ENCODE measurements at regions not wholly inside any gene's neighbourhood (a gene's known extent, or its start where the extent isn't known, plus 50 kb on each side); places are given as distances from the start of the nearest gene placed in this dataset.

- TF ChIP-seq POLR2A (IDR thresholded peaks at IDR 0.05) (no peak), POLR2AphosphoS5 (IDR thresholded peaks at IDR 0.05) (no peak), CTCF (IDR thresholded peaks at IDR 0.05) (no peak)
- H3K4me3 ChIP-seq, result no peak overlapping the region
- H3K4me1 ChIP-seq, result no peaks in the 10 kb centered on the region
- H3K36me3 ChIP-seq, result no peaks in the 10 kb centered on the region
- DNase-seq (ENCODE audit: low spot score in 2 of 2), result no peak
- H3K9me3 ChIP-seq, result no peaks in the 10 kb centered on the region
- intact Hi-C loops (cut with DNase I; ENCODE audit: low total_unique reads), result no loop called here
- no peaks in the 10 kb centered on the region for H3K27me3 ChIP-seq
- H3K27ac ChIP-seq, result no peak overlapping the region
Measured at GRCh38 chr2:48851161-48851560, 95.6 kb upstream of the LHCGR start.

DNA sequence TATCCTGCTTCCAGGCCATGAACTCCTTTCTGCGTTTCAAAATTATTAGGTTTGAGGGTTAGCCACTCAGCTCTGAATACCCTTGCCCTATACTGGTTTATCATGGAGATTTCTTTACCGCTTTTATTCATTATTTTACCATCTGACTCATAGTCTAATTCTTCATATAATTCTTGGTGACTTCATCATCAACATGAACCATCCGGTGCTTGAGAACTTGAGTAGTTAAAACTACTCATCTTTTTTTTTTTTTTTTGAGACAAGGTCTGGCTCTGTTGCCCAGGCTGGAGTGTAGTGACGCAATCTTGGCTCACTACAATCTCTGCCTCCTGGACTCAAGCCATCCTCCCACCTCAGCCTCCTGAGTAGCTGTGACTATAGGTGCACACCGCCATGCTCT, 94.2 kb upstream of the LHCGR start:
- Histone ChIP-seq H3K9me3 (no peaks in the 10 kb centered on the region), H3K4me1 (no peaks in the 10 kb centered on the region), H3K27ac (no peak overlapping the region), H3K4me3 (no peak overlapping the region), H3K36me3 (no peaks in the 10 kb centered on the region), H3K27me3 (no peaks in the 10 kb centered on the region)
- TF ChIP-seq POLR2AphosphoS5 (IDR thresholded peaks at IDR 0.05) (no peak), CTCF (IDR thresholded peaks at IDR 0.05) (no peak), POLR2A (IDR thresholded peaks at IDR 0.05) (no peak)
- intact Hi-C loops (cut with DNase I; ENCODE audit: low total_unique reads), result no loop called here
- DNase-seq (ENCODE audit: low spot score in 2 of 2), result no peak

DNA sequence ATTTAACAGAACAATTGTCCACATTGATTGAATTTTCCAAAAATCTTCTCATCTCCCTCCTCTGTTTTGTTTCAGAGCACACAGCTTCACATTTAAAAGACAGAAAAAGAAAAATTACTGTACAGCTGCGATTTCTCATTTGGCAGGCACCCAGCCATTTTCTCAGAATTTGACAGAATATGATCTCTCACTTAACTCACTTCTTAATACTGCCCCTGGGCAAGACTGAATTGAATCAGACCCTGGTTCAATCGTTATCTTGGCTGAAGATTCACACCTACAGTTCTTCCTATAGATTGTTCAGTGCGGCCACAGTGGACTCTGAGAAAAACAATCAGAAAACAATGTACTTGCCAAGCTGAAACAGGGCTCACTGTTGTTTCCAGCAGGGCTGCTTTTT, 90.2 kb upstream of the LHCGR start:
- Histone ChIP-seq H3K4me1 (no peaks in the 10 kb centered on the region), H3K4me3 (no peak overlapping the region), H3K27me3 (no peaks in the 10 kb centered on the region), H3K36me3 (no peaks in the 10 kb centered on the region), H3K27ac (no peak overlapping the region), H3K9me3 (no peaks in the 10 kb centered on the region)
- DNase-seq (ENCODE audit: low spot score in 2 of 2), result no peak
- TF ChIP-seq POLR2A (IDR thresholded peaks at IDR 0.05) (no peak), CTCF (IDR thresholded peaks at IDR 0.05) (no peak), POLR2AphosphoS5 (IDR thresholded peaks at IDR 0.05) (no peak)
- intact Hi-C loops (cut with DNase I; ENCODE audit: low total_unique reads), result no loop called here

DNA sequence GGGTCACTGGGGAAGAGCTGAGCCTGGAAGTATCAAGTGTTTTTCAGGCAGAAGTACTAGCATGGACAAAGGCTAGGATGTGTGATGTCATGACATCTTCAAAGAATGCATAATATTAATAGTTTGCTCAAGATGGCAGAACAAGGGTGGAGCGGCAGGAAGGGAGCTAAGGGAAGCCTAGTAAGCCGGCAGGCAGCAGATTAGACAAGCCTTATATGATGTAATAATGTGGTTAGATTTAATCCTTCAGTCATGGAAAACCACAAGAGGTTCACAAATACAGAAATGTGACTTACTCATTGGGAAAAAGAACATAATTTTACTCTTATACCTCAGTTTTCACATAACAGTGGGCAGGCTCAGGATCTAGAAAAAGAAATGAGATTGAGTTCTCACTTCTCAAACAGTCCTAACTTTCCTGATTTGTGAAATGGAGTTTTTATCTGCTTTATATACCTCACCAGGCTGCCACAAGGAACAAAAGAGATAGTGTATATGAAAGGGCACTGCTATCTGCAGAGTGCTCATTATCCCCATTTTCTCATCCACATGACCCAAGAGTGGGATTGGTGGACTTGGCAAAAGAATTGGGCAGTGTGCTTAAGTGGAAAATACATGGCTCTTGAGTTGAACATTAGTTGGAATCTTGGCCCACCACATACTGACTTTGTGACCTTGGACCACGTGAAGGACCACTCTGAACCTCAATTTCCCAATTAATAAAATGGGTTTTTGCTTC, 89.1 kb upstream of the LHCGR start:
- intact Hi-C loops (cut with DNase I; ENCODE audit: low total_unique reads), result no loop called here
- Histone ChIP-seq H3K27ac (no peak overlapping the region), H3K36me3 (no peaks in the 10 kb centered on the region), H3K4me1 (no peaks in the 10 kb centered on the region), H3K4me3 (no peak overlapping the region), H3K27me3 (no peaks in the 10 kb centered on the region), H3K9me3 (no peaks in the 10 kb centered on the region)
- no peak for DNase-seq (ENCODE audit: low spot score in 2 of 2)
- TF ChIP-seq POLR2A (IDR thresholded peaks at IDR 0.05), result no peak
- TF ChIP-seq CTCF (IDR thresholded peaks at IDR 0.05), result no peak

GRCh38 chr2:48841126-48841525, 85.6 kb upstream of the LHCGR start:
- Histone ChIP-seq H3K4me3 (no peak overlapping the region), H3K36me3 (no peaks in the 10 kb centered on the region), H3K27me3 (no peaks in the 10 kb centered on the region), H3K9me3 (no peaks in the 10 kb centered on the region), H3K27ac (no peak overlapping the region), H3K4me1 (no peaks in the 10 kb centered on the region)
- intact Hi-C loops (cut with DNase I; ENCODE audit: low total_unique reads), result no loop called here
- TF ChIP-seq CTCF (IDR thresholded peaks at IDR 0.05), result no peak
- no peak for TF ChIP-seq POLR2AphosphoS5 (IDR thresholded peaks at IDR 0.05)
- no peak for TF ChIP-seq POLR2A (IDR thresholded peaks at IDR 0.05)
- DNase-seq (ENCODE audit: low spot score in 2 of 2), result no peak
